Frontal cortex (tissue), 3 donors: ENCODE measurements at regions not wholly inside any gene's neighbourhood (a gene's known extent, or its start where the extent isn't known, plus 50 kb on each side); places are given as distances from the start of the nearest gene placed in this dataset.

Source experiments
- DNase-seq, 2 donors: peaks; one replicate each; pipeline ENCODE4 v3.0.0; 2012; ENCODE audit warnings: low spot score in 2 of 2
- FAIRE-seq: peaks from 2 replicates; lab custom pipeline; 2012; peaks lifted over from hg19 to GRCh38; lab: Jason Lieb, UNC
- donor health status: control.
- donor health status: control.
- donor health status: control.

- DNase-seq (no peak), FAIRE-seq (no peak)
Observed at GRCh38 chr7:12508554-12508953, 62.0 kb upstream of the SCIN start.

GRCh38 chr7:12517451-12517850 is 53.1 kb upstream of the SCIN start:
- DNase-seq (no peak), FAIRE-seq (no peak)

GRCh38 chr7:12518920-12519681 is 51.4 kb upstream of the SCIN start:
- FAIRE-seq (no peak), DNase-seq (no peak)

- no peak for DNase-seq
- FAIRE-seq = no peak
Observed at GRCh38 chr7:12519682-12520009, 50.9 kb upstream of the SCIN start.
